ENCODE measurements at regions not wholly inside any gene's neighbourhood (a gene's known extent, or its start where the extent isn't known, plus 50 kb on each side); places are given as distances from the start of the nearest gene placed in this dataset.

GRCh38 chr6:165889636-165890403, 226.8 kb upstream of the PDE10A start:
- TF ChIP-seq CTCF (conservative IDR thresholded peaks at IDR 0.05 in 1 of 2, IDR thresholded peaks at IDR 0.05 in 1 of 2; ENCODE audit: extremely low read depth in 1 of 2, insufficient read depth in 1 of 2, low read depth in 1 of 2, low read length in 2 of 2) = no peak
- no peak for TF ChIP-seq EZH2 (IDR thresholded peaks at IDR 0.05; ENCODE audit: borderline replicate concordance, low read length)

Measured in mammary epithelial cell (primary cell).